ENCODE measurements at regions not wholly inside any gene's neighbourhood (a gene's known extent, or its start where the extent isn't known, plus 50 kb on each side); places are given as distances from the start of the nearest gene placed in this dataset.

- intact Hi-C loops (cut with DNase I; ENCODE audit: low total_unique reads) = no loop called here
- H3K36me3 ChIP-seq = no peaks in the 10 kb centered on the region
- DNase-seq = no peak
- no peaks in the 10 kb centered on the region for H3K4me1 ChIP-seq
- no peaks in the 10 kb centered on the region for H3K27me3 ChIP-seq
- H3K4me3 ChIP-seq = no peak overlapping the region
- TF ChIP-seq POLR2A (IDR thresholded peaks at IDR 0.05) = no peak
- no peak for TF ChIP-seq CTCF (IDR thresholded peaks at IDR 0.05)
- no peak overlapping the region for H3K27ac ChIP-seq
- H3K9me3 ChIP-seq = no peaks in the 10 kb centered on the region
Observed at GRCh38 chr2:221314786-221315185, 257.3 kb downstream of the EPHA4 start.

GRCh38 chr2:221318376-221319130 is 253.6 kb downstream of the EPHA4 start:
- H3K4me3 ChIP-seq = no peak overlapping the region
- intact Hi-C loops (cut with DNase I; ENCODE audit: low total_unique reads) = no loop called here
- no peaks in the 10 kb centered on the region for H3K36me3 ChIP-seq
- DNase-seq = no peak
- no peaks in the 10 kb centered on the region for H3K9me3 ChIP-seq
- no peak for TF ChIP-seq CTCF (IDR thresholded peaks at IDR 0.05)
- no peak for TF ChIP-seq POLR2A (IDR thresholded peaks at IDR 0.05)
- no peaks in the 10 kb centered on the region for H3K27me3 ChIP-seq
- no peak overlapping the region for H3K27ac ChIP-seq
- no peaks in the 10 kb centered on the region for H3K4me1 ChIP-seq

- no peak overlapping the region for H3K27ac ChIP-seq
- DNase-seq = no peak
- no peaks in the 10 kb centered on the region for H3K36me3 ChIP-seq
- no peak overlapping the region for H3K4me3 ChIP-seq
- intact Hi-C loops (cut with DNase I; ENCODE audit: low total_unique reads) = no loop called here
- no peaks in the 10 kb centered on the region for H3K27me3 ChIP-seq
- H3K9me3 ChIP-seq = no peaks in the 10 kb centered on the region
- TF ChIP-seq CTCF (IDR thresholded peaks at IDR 0.05) (no peak), POLR2A (IDR thresholded peaks at IDR 0.05) (no peak)
- H3K4me1 ChIP-seq = no peaks in the 10 kb centered on the region
Observed at GRCh38 chr2:221322741-221323140, 249.4 kb downstream of the EPHA4 start.

GRCh38 chr2:221323513-221323912 is 248.6 kb downstream of the EPHA4 start:
- no peaks in the 10 kb centered on the region for H3K36me3 ChIP-seq
- no peaks in the 10 kb centered on the region for H3K27me3 ChIP-seq
- no peak overlapping the region for H3K27ac ChIP-seq
- no peak overlapping the region for H3K4me3 ChIP-seq
- no peaks in the 10 kb centered on the region for H3K4me1 ChIP-seq
- no peak for DNase-seq
- no peak for TF ChIP-seq POLR2A (IDR thresholded peaks at IDR 0.05)
- TF ChIP-seq CTCF (IDR thresholded peaks at IDR 0.05) = no peak
- no peaks in the 10 kb centered on the region for H3K9me3 ChIP-seq
- intact Hi-C loops (cut with DNase I; ENCODE audit: low total_unique reads) = no loop called here

- TF ChIP-seq POLR2A (IDR thresholded peaks at IDR 0.05) (no peak), CTCF (IDR thresholded peaks at IDR 0.05) (no peak)
- H3K27ac ChIP-seq = no peak overlapping the region
- no peaks in the 10 kb centered on the region for H3K27me3 ChIP-seq
- no peak overlapping the region for H3K4me3 ChIP-seq
- H3K9me3 ChIP-seq = no peaks in the 10 kb centered on the region
- no peak for DNase-seq
- H3K36me3 ChIP-seq = no peaks in the 10 kb centered on the region
- H3K4me1 ChIP-seq = no peaks in the 10 kb centered on the region
- intact Hi-C loops (cut with DNase I; ENCODE audit: low total_unique reads) = no loop called here
Observed at GRCh38 chr2:221330436-221330835, 241.7 kb downstream of the EPHA4 start.
